Activated T-cell treated with anti-CD3 and anti-CD28 coated beads, Interleukin-2, amount 50 U/mL, for 48 hours (primary cell): ENCODE measurements at regions not wholly inside any gene's neighbourhood (a gene's known extent, or its start where the extent isn't known, plus 50 kb on each side); places are given as distances from the start of the nearest gene placed in this dataset.
"Not testable (repeated sequence)": the region's sequence is repeated elsewhere in the genome, so short reads cannot be mapped to it uniquely, and the experiment has no call there.

Experiments used
- DNase-seq, 2 experiments: peaks; one replicate each; pipeline ENCODE4 v3.0.0-alpha.2; 2020

GRCh38 chr21:14677013-14677412 is 130.9 kb upstream of the SAMSN1 start:
- DNase-seq: no peak

GRCh38 chr21:14675774-14676530 is 129.8 kb upstream of the SAMSN1 start:
- no peak for DNase-seq

- no peak for DNase-seq
Observed at GRCh38 chr21:14673649-14674048, 127.5 kb upstream of the SAMSN1 start.

GRCh38 chr21:14672466-14672865 is 126.4 kb upstream of the SAMSN1 start:
- no peak for DNase-seq

- no peak for DNase-seq
Observed at GRCh38 chr21:14670409-14670808, 124.3 kb upstream of the SAMSN1 start.

- not testable (repeated sequence) for DNase-seq
Observed at GRCh38 chr21:14669092-14669491, 123.0 kb upstream of the SAMSN1 start.

GRCh38 chr21:14657241-14658008 is 111.3 kb upstream of the SAMSN1 start:
- no peak for DNase-seq

GRCh38 chr21:14646893-14647292 is 100.8 kb upstream of the SAMSN1 start:
- DNase-seq: no peak

GRCh38 chr21:14645702-14646101 is 99.6 kb upstream of the SAMSN1 start:
- DNase-seq: no peak

- no peak for DNase-seq
Observed at GRCh38 chr21:14632359-14632758, 86.2 kb upstream of the SAMSN1 start.

- no peak for DNase-seq
Observed at GRCh38 chr21:14630556-14631069, 84.5 kb upstream of the SAMSN1 start.

- no peak for DNase-seq
Observed at GRCh38 chr21:14629461-14629860, 83.3 kb upstream of the SAMSN1 start.

GRCh38 chr21:14623079-14623478 is 77.0 kb upstream of the SAMSN1 start:
- not testable (repeated sequence) for DNase-seq

- DNase-seq: no peak
Observed at GRCh38 chr21:14620152-14620551, 74.0 kb upstream of the SAMSN1 start.

GRCh38 chr21:14617871-14618270 is 71.8 kb upstream of the SAMSN1 start:
- no peak for DNase-seq

GRCh38 chr21:14617040-14617393 is 70.9 kb upstream of the SAMSN1 start:
- DNase-seq: no peak

GRCh38 chr21:14616380-14617039 is 70.4 kb upstream of the SAMSN1 start:
- DNase-seq: no peak

GRCh38 chr21:14615359-14615974 is 69.4 kb upstream of the SAMSN1 start:
- no peak for DNase-seq

- DNase-seq: no peak
Observed at GRCh38 chr21:14614287-14614686, 68.2 kb upstream of the SAMSN1 start.

- no peak for DNase-seq
Observed at GRCh38 chr21:14613486-14614224, 67.5 kb upstream of the SAMSN1 start.

- DNase-seq: not testable (repeated sequence)
Observed at GRCh38 chr21:14610119-14610518, 64.0 kb upstream of the SAMSN1 start.

- DNase-seq: no peak
Observed at GRCh38 chr21:14609274-14609673, 63.2 kb upstream of the SAMSN1 start.
